H9 (cell line): ENCODE measurements at regions not wholly inside any gene's neighbourhood (a gene's known extent, or its start where the extent isn't known, plus 50 kb on each side); places are given as distances from the start of the nearest gene placed in this dataset.

Experiments used
- DNase-seq: peaks from one replicate; pipeline ENCODE4 v3.0.0-alpha.2; 2017
- H2AFZ ChIP-seq: one replicate; pipeline ENCODE4 v1.6.1; 2013; ENCODE audit warnings: mild to moderate bottlenecking, low read length, control low read depth, moderate library complexity
- H2AK5ac ChIP-seq: 2 replicates; pipeline ENCODE4 v1.6.1; 2013; ENCODE audit warnings: low read length, control low read depth, mixed read lengths; ENCODE audit not compliant: insufficient read length
- H2BK120ac ChIP-seq: one replicate; pipeline ENCODE4 v1.6.1; 2013; ENCODE audit warnings: low read depth, mild to moderate bottlenecking, low read length, control low read depth, inconsistent platforms; ENCODE audit not compliant: poor library complexity, severe bottlenecking
- H2BK12ac ChIP-seq: 2 replicates; pipeline ENCODE4 v1.6.1; 2013; ENCODE audit warnings: low read length, control low read depth, mixed read lengths, low read depth; ENCODE audit not compliant: insufficient read length
- H2BK15ac ChIP-seq: 2 replicates; pipeline ENCODE4 v1.6.1; 2013; ENCODE audit warnings: low read depth, low read length, control low read depth
- H2BK20ac ChIP-seq: one replicate; pipeline ENCODE4 v1.6.1; 2013; ENCODE audit warnings: low read depth, mild to moderate bottlenecking, low read length, control low read depth, inconsistent platforms; ENCODE audit not compliant: poor library complexity, severe bottlenecking
- H2BK5ac ChIP-seq: 2 replicates; pipeline ENCODE4 v1.6.1; 2013; ENCODE audit warnings: low read length, control low read depth, mixed read lengths; ENCODE audit not compliant: insufficient read length
- H3K14ac ChIP-seq: 2 replicates; pipeline ENCODE4 v1.6.1; 2013; ENCODE audit warnings: low read length, control low read depth; ENCODE audit not compliant: insufficient read depth
- H3K18ac ChIP-seq: 2 replicates; pipeline ENCODE4 v1.6.1; 2013; ENCODE audit warnings: low read depth, mild to moderate bottlenecking, mixed read lengths, low read length, control low read depth; ENCODE audit not compliant: insufficient read length
- H3K23ac ChIP-seq: 2 replicates; pipeline ENCODE4 v1.6.1; 2013; ENCODE audit warnings: low read length, control low read depth, mixed read lengths, low read depth; ENCODE audit not compliant: insufficient read length
- H3K23me2 ChIP-seq: 2 replicates; pipeline ENCODE4 v1.6.1; 2013; ENCODE audit warnings: low read depth, mild to moderate bottlenecking, mixed read lengths, low read length, control low read depth; ENCODE audit not compliant: insufficient read length, poor library complexity, severe bottlenecking
- H3K27ac ChIP-seq: 2 replicates; pipeline ENCODE4 v1.5.1; 2013; ENCODE audit warnings: low read length, control low read depth, mixed read lengths, low read depth; ENCODE audit not compliant: insufficient read length
- H3K27me3 ChIP-seq: 2 replicates; pipeline ENCODE4 v1.6.1; 2013; ENCODE audit warnings: low read length, control low read depth, inconsistent platforms; ENCODE audit not compliant: insufficient read depth
- H3K4ac ChIP-seq: 2 replicates; pipeline ENCODE4 v1.6.1; 2013; ENCODE audit warnings: low read depth, mild to moderate bottlenecking, control low read depth, inconsistent platforms, low read length, moderate library complexity
- H3K4me1 ChIP-seq: 2 replicates; pipeline ENCODE4 v1.6.1; 2013; ENCODE audit warnings: low read length, control low read depth, inconsistent platforms; ENCODE audit not compliant: insufficient read depth
- H3K4me2 ChIP-seq: 2 replicates; pipeline ENCODE4 v1.6.1; 2013; ENCODE audit warnings: low read length, control low read depth, mixed read lengths; ENCODE audit not compliant: insufficient read length, insufficient read depth
- H3K56ac ChIP-seq: 2 replicates; pipeline ENCODE4 v1.6.1; 2013; ENCODE audit warnings: low read depth, mild to moderate bottlenecking, mixed read lengths, low read length, control low read depth; ENCODE audit not compliant: insufficient read length
- H3K79me1 ChIP-seq: 2 replicates; pipeline ENCODE4 v1.6.1; 2013; ENCODE audit warnings: low read depth, mild to moderate bottlenecking, moderate library complexity, low read length, control low read depth, inconsistent platforms; ENCODE audit not compliant: insufficient read depth, poor library complexity, severe bottlenecking
- H3K79me2 ChIP-seq: 2 replicates; pipeline ENCODE4 v1.6.1; 2013; ENCODE audit warnings: low read length, control low read depth, inconsistent platforms; ENCODE audit not compliant: insufficient read depth
- H3K9ac ChIP-seq: 2 replicates; pipeline ENCODE4 v1.6.1; 2013; ENCODE audit warnings: low read length, control low read depth, mixed read lengths; ENCODE audit not compliant: insufficient read length; ENCODE audit errors: extremely low read depth
- H3K9me3 ChIP-seq: one replicate; pipeline ENCODE4 v1.6.1; 2013; ENCODE audit warnings: low read depth, low read length, inconsistent platforms; ENCODE audit not compliant: control insufficient read depth
- H3T11ph ChIP-seq: one replicate; pipeline ENCODE4 v1.6.1; 2013; ENCODE audit warnings: mild to moderate bottlenecking, low read length, control low read depth, inconsistent platforms
- H4K20me1 ChIP-seq: one replicate; pipeline ENCODE4 v1.6.1; 2013; ENCODE audit not compliant: control insufficient read depth, insufficient read length, insufficient read depth
- H4K5ac ChIP-seq: 2 replicates; pipeline ENCODE4 v1.6.1; 2013; ENCODE audit warnings: low read depth, mild to moderate bottlenecking, mixed read lengths, low read length, control low read depth; ENCODE audit not compliant: insufficient read length
- H4K8ac ChIP-seq: replicated peaks from 2 replicates; pipeline ENCODE4 v1.6.1; 2013; ENCODE audit warnings: low read length, control low read depth, mixed read lengths, low read depth; ENCODE audit not compliant: insufficient read length
- H4K91ac ChIP-seq: 2 replicates; pipeline ENCODE4 v1.6.1; 2013; ENCODE audit warnings: low read depth, mild to moderate bottlenecking, moderate library complexity, mixed read lengths, low read length, control low read depth; ENCODE audit not compliant: insufficient read length
- H3K27ac Mint-ChIP-seq, 3 experiments: 2 replicates in 2 of 3; 3 replicates in 1 of 3; pipeline ENCODE4 v1.8.0; 2020 to 2021; ENCODE audit warnings: mixed read lengths in 3 of 3, mild to moderate bottlenecking in 1 of 3, moderate library complexity in 1 of 3
- H3K27me3 Mint-ChIP-seq: 2 replicates; pipeline ENCODE4 v1.8.0; 2021; ENCODE audit warnings: low read depth, mild to moderate bottlenecking, moderate library complexity, mixed read lengths
- H3K36me3 Mint-ChIP-seq, 3 experiments: 2 replicates in 2 of 3; 3 replicates in 1 of 3; pipeline ENCODE4 v1.8.0; 2020 to 2021; ENCODE audit warnings: low read depth in 3 of 3, mixed read lengths in 3 of 3; ENCODE audit not compliant: insufficient read depth in 1 of 3
- H3K4me1 Mint-ChIP-seq, 2 experiments: 2 replicates each; pipeline ENCODE4 v1.8.0; 2020; ENCODE audit warnings: mixed read lengths in 2 of 2
- H3K4me3 Mint-ChIP-seq, 2 experiments: 2 replicates in 1 of 2; 3 replicates in 1 of 2; pipeline ENCODE4 v1.8.0; 2020 to 2021; ENCODE audit warnings: mild to moderate bottlenecking in 2 of 2, mixed read lengths in 2 of 2, moderate library complexity in 1 of 2
- H3K9me3 Mint-ChIP-seq, 2 experiments: 2 replicates in 1 of 2; 3 replicates in 1 of 2; pipeline ENCODE4 v1.8.0; 2020; ENCODE audit warnings: mild to moderate bottlenecking in 2 of 2, mixed read lengths in 2 of 2, moderate library complexity in 1 of 2
- CTCF ChIP-seq: fragments of 200-600 bp; sonication (generic); conservative IDR thresholded peaks from 3 replicates; pipeline ENCODE4 v1.8.0; 2021; ENCODE audit warnings: antibody characterized with exemption, mild to moderate bottlenecking

- H3K4ac ChIP-seq: no peak overlapping the region
- no peaks in the 10 kb centered on the region for H3K9me3 Mint-ChIP-seq
- H3K14ac ChIP-seq: no peak overlapping the region
- H2BK15ac ChIP-seq: no peak overlapping the region
- H2AK5ac ChIP-seq: no peak overlapping the region
- no peaks in the 10 kb centered on the region for H3K27me3 ChIP-seq
- no peak overlapping the region for H4K5ac ChIP-seq
- no peak overlapping the region for H4K91ac ChIP-seq
- H3K27ac Mint-ChIP-seq: no peak overlapping the region
- no peak overlapping the region for H3K23ac ChIP-seq
- no peak overlapping the region for H2BK20ac ChIP-seq
- no peak overlapping the region for H4K8ac ChIP-seq
- no peak overlapping the region for H3K27ac ChIP-seq
- H3K9me3 ChIP-seq: no peaks in the 10 kb centered on the region
- H3K4me2 ChIP-seq: no peak overlapping the region
- no peak overlapping the region for H3K56ac ChIP-seq
- no peaks in the 10 kb centered on the region; a peak in 1 of 7 replicates for H3K36me3 Mint-ChIP-seq
- H3K27me3 Mint-ChIP-seq: no peaks in the 10 kb centered on the region
- H3T11ph ChIP-seq: no peak overlapping the region
- H3K23me2 ChIP-seq: no peaks in the 10 kb centered on the region
- H3K4me1 Mint-ChIP-seq: no peaks in the 10 kb centered on the region
- H2BK12ac ChIP-seq: no peak overlapping the region
- H3K79me2 ChIP-seq: no peaks in the 10 kb centered on the region
- no peak overlapping the region for H2BK120ac ChIP-seq
- H3K4me3 Mint-ChIP-seq: no peak overlapping the region
- TF ChIP-seq CTCF: no peak
- no peaks in the 10 kb centered on the region for H4K20me1 ChIP-seq
- no peak for DNase-seq
- H3K9ac ChIP-seq: no peak overlapping the region
- H3K79me1 ChIP-seq: no peaks in the 10 kb centered on the region
- H2AFZ ChIP-seq: no peak overlapping the region
- H3K4me1 ChIP-seq: no peaks in the 10 kb centered on the region
- no peak overlapping the region for H3K18ac ChIP-seq
- H2BK5ac ChIP-seq: no peak overlapping the region
These were observed 184.4 kb downstream of the HLX start for GRCh38 chr1:221063651-221064050.
